HepG2 (cell line): ENCODE measurements at regions not wholly inside any gene's neighbourhood (a gene's known extent, or its start where the extent isn't known, plus 50 kb on each side); places are given as distances from the start of the nearest gene placed in this dataset.

Experiments
- FOXA1 ChIP-seq, 2 experiments: fragments of 450-650 bp in 1 of 2; sonication (generic) in 1 of 2; formaldehyde crosslinking in 1 of 2; IDR thresholded peaks; 2 replicates each; pipeline versions ENCODE4 v1.4.0 to v1.6.1; 2016 to 2020; ENCODE audit warnings: missing genetic modification reagents in 1 of 2
- NR2F2 ChIP-seq: IDR thresholded peaks from 2 replicates; pipeline ENCODE4 v1.6.1; 2012; ENCODE audit warnings: low read depth, inconsistent platforms, borderline replicate concordance
- POLR2AphosphoS5 ChIP-seq: IDR thresholded peaks from 2 replicates; pipeline ENCODE4 v1.6.1; 2012; ENCODE audit warnings: low read depth, low read length
- SIN3A ChIP-seq: IDR thresholded peaks from 2 replicates; pipeline ENCODE4 v1.6.1; 2011; ENCODE audit warnings: low read depth, mild to moderate bottlenecking, control low read depth, low read length, borderline replicate concordance
- ZNF407 ChIP-seq: sonication (generic); formaldehyde crosslinking; IDR thresholded peaks from one replicate; pipeline ENCODE4 v1.5.1; 2020; ENCODE audit warnings: mild to moderate bottlenecking, missing genetic modification reagents; ENCODE audit errors: not compliant biosample characterization

GRCh38 chr19:34618410-34618809 is 58.5 kb downstream of the SCGB2B2 start:
- TF ChIP-seq POLR2AphosphoS5 = no peak
- TF ChIP-seq SIN3A = no peak
- TF ChIP-seq ZNF407 = no peak
- no peak for TF ChIP-seq FOXA1 (IDR thresholded peaks at IDR 0.05)
- TF ChIP-seq FOXA1 (CRISPR knock-in tag; IDR thresholded peaks at IDR 0.05) = no peak
- no peak for TF ChIP-seq NR2F2
